OCI-LY7 (cell line): ENCODE measurements at regions not wholly inside any gene's neighbourhood (a gene's known extent, or its start where the extent isn't known, plus 50 kb on each side); places are given as distances from the start of the nearest gene placed in this dataset.

Source experiments
- BruUV-seq: library from RNA; stranded (reverse); fragments of 400-500 nt; replicated peaks from 2 replicates; lab custom pipeline; 2021; lab: Mats Ljungman, UMichigan
- CTCF ChIA-PET: fragments of 300-600 bp; sonication (Branson Sonifier 250); formaldehyde crosslinking; loops from one replicate; lab custom pipeline; 2022; ENCODE audit warnings: antibody characterized with exemption; ENCODE audit not compliant: unreplicated experiment; lab: Charles Lee
- POLR2A ChIA-PET: fragments of 300-600 bp; sonication (Branson Sonifier 250); formaldehyde crosslinking; loops from one replicate; lab custom pipeline; 2022; ENCODE audit warnings: antibody characterized with exemption; lab: Charles Lee
- DNase-seq: peaks from one replicate; pipeline ENCODE4 v3.0.0-alpha.2; 2015; ENCODE audit warnings: low spot score
- H2AFZ ChIP-seq: fragments of 200-600 bp; sonication (generic), shearing (Covaris generic); 2 replicates; pipeline ENCODE4 v1.6.1; 2014; ENCODE audit warnings: mild to moderate bottlenecking, antibody characterized with exemption, low read length, moderate library complexity
- H3K27ac ChIP-seq: fragments of 200-600 bp; sonication (generic); 2 replicates; pipeline ENCODE4 v1.5.1; 2014; ENCODE audit warnings: mixed run types, low read depth, mild to moderate bottlenecking, moderate library complexity, low read length, inconsistent platforms; ENCODE audit not compliant: poor library complexity, severe bottlenecking
- H3K36me3 ChIP-seq: fragments of 200-600 bp; sonication (generic); 2 replicates; pipeline ENCODE4 v1.6.1; 2014; ENCODE audit warnings: mild to moderate bottlenecking, antibody characterized with exemption, low read length, moderate library complexity, mixed read lengths; ENCODE audit not compliant: insufficient read depth
- H3K4me1 ChIP-seq: fragments of 200-600 bp; sonication (generic); 2 replicates; pipeline ENCODE4 v1.5.1; 2014; ENCODE audit warnings: mild to moderate bottlenecking, low read length; ENCODE audit not compliant: insufficient read depth, poor library complexity, severe bottlenecking
- H3K4me2 ChIP-seq: fragments of 200-600 bp; sonication (generic); 2 replicates; pipeline ENCODE4 v1.6.1; 2014; ENCODE audit warnings: mild to moderate bottlenecking, low read length
- H3K4me3 ChIP-seq: fragments of 200-600 bp; sonication (generic); 2 replicates; pipeline ENCODE4 v1.5.1; 2014; ENCODE audit warnings: mild to moderate bottlenecking, low read depth, low read length; ENCODE audit not compliant: poor library complexity, severe bottlenecking
- H3K79me2 ChIP-seq: fragments of 200-600 bp; sonication (generic); 2 replicates; pipeline ENCODE4 v1.6.1; 2016; ENCODE audit warnings: low read depth, mild to moderate bottlenecking, low read length, moderate library complexity, mixed read lengths; ENCODE audit not compliant: insufficient read depth
- H3K9me2 ChIP-seq: fragments of 200-600 bp; sonication (generic); 2 replicates; pipeline ENCODE4 v1.6.1; 2016; ENCODE audit warnings: mild to moderate bottlenecking, low read length, mixed read lengths; ENCODE audit not compliant: insufficient read depth
- H3K9me3 ChIP-seq: fragments of 200-600 bp; sonication (generic); 2 replicates; pipeline ENCODE4 v1.6.1; 2014; ENCODE audit warnings: mild to moderate bottlenecking, mixed run types, low read length, mixed read lengths
- H4K20me1 ChIP-seq: fragments of 200-600 bp; sonication (generic); 2 replicates; pipeline ENCODE4 v1.6.1; 2014; ENCODE audit warnings: mild to moderate bottlenecking, antibody characterized with exemption, low read length, moderate library complexity, mixed read lengths; ENCODE audit not compliant: insufficient read depth
- EZH2phosphoT487 ChIP-seq: fragments of 200-600 bp; sonication (generic); IDR thresholded peaks from 2 replicates; pipeline ENCODE4 v1.6.1; 2018; ENCODE audit warnings: low read depth, borderline replicate concordance, mild to moderate bottlenecking, mixed run types, antibody characterized with exemption, low read length, moderate library complexity, mixed read lengths
- intact Hi-C: fragments of 100-400 bp; cut with micrococcal nuclease; formaldehyde crosslinking; loops from one replicate; pipeline ENCODE4 v1.10.0; 2022; ENCODE audit not compliant: unreplicated experiment
- TF ChIP-seq, protein P1 (sequence below): fragments of 200-600 bp; sonication (generic); conservative IDR thresholded peaks from 2 replicates; pipeline ENCODE4 v1.5.1; 2014; ENCODE audit warnings: mild to moderate bottlenecking, antibody characterized with exemption, low read length, moderate library complexity, mixed read lengths

DNA sequence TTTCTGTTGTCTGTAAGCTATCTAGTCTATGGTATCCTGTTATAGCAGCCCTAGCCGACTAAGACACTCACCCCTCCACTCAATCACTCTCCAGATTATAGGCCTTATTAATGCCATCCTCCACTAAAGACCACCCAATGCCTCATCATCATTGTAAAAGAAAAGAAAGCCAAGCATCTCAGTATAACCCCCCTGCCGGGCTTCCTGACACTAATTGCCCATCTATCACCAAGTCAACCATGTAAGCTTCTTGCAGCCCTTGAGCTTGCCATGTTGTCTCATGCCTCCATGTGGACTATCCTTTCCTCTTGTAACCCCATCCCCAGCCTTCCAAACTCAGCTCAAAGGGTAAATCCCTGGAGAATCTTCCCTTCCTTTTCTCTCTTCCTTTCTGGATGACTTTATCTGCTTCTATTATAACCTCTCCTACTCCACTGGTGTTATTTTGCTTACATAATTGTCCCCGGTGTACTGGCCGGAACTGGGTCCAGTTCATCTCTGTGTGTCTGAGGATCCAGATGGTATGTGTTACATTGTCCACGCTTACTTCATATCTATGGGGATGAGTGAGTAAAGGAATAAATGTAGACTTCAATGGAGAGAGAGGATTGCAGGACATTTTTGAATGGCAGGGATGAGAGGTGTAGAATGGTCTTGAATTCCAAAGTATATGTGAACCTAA is 202.9 kb upstream of the SOX4 start:
- H3K4me3 ChIP-seq, result no peak overlapping the region
- no peaks in the 10 kb centered on the region for H3K9me3 ChIP-seq
- TF ChIP-seq EZH2phosphoT487, result no peak
- TF ChIP-seq, protein P1, sequence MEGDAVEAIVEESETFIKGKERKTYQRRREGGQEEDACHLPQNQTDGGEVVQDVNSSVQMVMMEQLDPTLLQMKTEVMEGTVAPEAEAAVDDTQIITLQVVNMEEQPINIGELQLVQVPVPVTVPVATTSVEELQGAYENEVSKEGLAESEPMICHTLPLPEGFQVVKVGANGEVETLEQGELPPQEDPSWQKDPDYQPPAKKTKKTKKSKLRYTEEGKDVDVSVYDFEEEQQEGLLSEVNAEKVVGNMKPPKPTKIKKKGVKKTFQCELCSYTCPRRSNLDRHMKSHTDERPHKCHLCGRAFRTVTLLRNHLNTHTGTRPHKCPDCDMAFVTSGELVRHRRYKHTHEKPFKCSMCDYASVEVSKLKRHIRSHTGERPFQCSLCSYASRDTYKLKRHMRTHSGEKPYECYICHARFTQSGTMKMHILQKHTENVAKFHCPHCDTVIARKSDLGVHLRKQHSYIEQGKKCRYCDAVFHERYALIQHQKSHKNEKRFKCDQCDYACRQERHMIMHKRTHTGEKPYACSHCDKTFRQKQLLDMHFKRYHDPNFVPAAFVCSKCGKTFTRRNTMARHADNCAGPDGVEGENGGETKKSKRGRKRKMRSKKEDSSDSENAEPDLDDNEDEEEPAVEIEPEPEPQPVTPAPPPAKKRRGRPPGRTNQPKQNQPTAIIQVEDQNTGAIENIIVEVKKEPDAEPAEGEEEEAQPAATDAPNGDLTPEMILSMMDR, result no peak
- no peaks in the 10 kb centered on the region for H3K79me2 ChIP-seq
- H3K4me2 ChIP-seq, result no peak overlapping the region
- ChIA-PET CTCF (no interaction called here), POLR2A (interaction anchor here (0.6 kb wide), 1 partner anchor 143 kb away, joined by 4 read pairs; no protein-coding TSS in a partner anchor)
- no peak for DNase-seq
- no peaks in the 10 kb centered on the region for H3K4me1 ChIP-seq
- H3K9me2 ChIP-seq, result no peaks in the 10 kb centered on the region
- no peaks in the 10 kb centered on the region for H3K36me3 ChIP-seq
- H4K20me1 ChIP-seq, result no peaks in the 10 kb centered on the region
- BruUV-seq, result no TSS peak
- intact Hi-C loops, result no loop called here
- H3K27ac ChIP-seq, result no peak overlapping the region
- H2AFZ ChIP-seq, result no peak overlapping the region

DNA sequence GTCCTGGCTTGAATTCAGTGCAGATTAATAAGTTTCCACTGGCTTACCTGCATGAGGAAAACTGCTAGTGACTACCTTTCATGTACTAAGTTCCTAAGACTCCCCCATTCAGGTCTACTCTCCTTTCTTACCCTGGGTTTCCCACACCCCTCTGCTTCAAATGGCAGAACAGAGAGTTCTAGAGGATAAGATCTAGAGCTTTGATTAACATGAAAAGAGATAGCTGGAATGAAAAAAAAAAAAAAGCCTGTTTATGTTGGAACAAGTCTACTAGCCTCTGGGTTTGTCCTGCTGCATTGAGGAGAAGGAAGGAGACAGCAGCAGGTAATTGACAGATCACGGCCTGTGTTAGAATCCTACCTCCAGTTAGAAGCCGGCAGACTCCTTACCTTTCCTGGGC is 201.4 kb upstream of the SOX4 start:
- Histone ChIP-seq H3K36me3 (no peaks in the 10 kb centered on the region), H3K79me2 (no peaks in the 10 kb centered on the region), H2AFZ (no peak overlapping the region), H3K9me3 (no peaks in the 10 kb centered on the region), H3K27ac (no peak overlapping the region), H3K9me2 (no peaks in the 10 kb centered on the region), H4K20me1 (no peaks in the 10 kb centered on the region), H3K4me1 (no peaks in the 10 kb centered on the region), H3K4me3 (no peak overlapping the region), H3K4me2 (no peak overlapping the region)
- BruUV-seq, result no TSS peak
- no peak for DNase-seq
- ChIA-PET CTCF (no interaction called here), POLR2A (no interaction called here)
- no peak for TF ChIP-seq EZH2phosphoT487
- TF ChIP-seq, protein P1, result no peak
- intact Hi-C loops, result no loop called here

DNA sequence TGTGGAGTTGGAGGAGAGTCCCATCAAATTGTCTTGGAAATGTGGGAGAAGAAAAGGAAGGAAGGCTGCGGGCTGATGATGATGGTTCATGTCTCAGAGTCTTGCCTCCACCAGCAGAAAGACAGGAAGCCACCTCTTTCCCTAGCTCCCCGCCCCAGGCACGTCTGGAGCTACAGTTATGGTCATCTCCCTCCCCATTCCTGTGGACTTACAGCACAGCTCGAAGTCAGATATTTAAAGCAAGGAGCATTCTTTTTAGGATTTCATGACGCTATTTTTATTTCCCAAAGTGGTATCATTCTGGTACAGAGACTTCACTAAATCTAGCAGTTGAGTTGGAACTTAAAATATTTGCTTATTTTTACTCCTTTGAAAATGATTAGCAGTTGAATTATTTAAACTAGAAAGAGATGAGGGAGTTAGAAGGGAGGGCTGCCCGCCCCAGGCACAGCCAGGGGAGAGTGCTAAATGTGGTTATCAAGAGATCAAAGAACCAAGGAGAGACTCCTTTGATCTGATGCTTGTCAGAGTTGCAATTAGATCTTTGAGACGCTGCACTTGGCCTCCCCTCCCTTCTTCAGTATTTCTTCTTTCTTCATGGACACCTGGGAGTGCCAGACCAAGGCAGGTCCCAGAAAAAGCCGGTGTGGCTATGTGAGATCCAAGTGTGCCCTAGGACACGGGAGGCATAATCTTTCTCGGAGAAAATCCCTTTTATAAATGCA is 199.9 kb upstream of the SOX4 start:
- Histone ChIP-seq H2AFZ (no peak overlapping the region), H3K4me1 (no peaks in the 10 kb centered on the region), H3K4me3 (no peak overlapping the region), H3K4me2 (no peak overlapping the region), H3K79me2 (no peaks in the 10 kb centered on the region), H3K36me3 (no peaks in the 10 kb centered on the region), H4K20me1 (no peaks in the 10 kb centered on the region), H3K9me2 (no peaks in the 10 kb centered on the region), H3K27ac (no peak overlapping the region), H3K9me3 (no peaks in the 10 kb centered on the region)
- intact Hi-C loops, result no loop called here
- no peak for DNase-seq
- ChIA-PET CTCF (no interaction called here), POLR2A (interaction anchor here (0.5 to 0.7 kb wide), 2 partner anchors 273 to 661 kb away, joined by 3 read pairs; no protein-coding TSS in a partner anchor)
- no peak for TF ChIP-seq EZH2phosphoT487
- TF ChIP-seq, protein P1, result no peak
- BruUV-seq, result no TSS peak
